Endometrial microvascular endothelial cells (primary cell): ENCODE measurements at regions not wholly inside any gene's neighbourhood (a gene's known extent, or its start where the extent isn't known, plus 50 kb on each side); places are given as distances from the start of the nearest gene placed in this dataset.

Experiments
- in situ Hi-C: cut with HindIII; loops from 2 replicates; pipeline ENCODE4 v1.10.0; 2017; ENCODE audit warnings: low sequenced_read_pairs, low pct_unique_long_range_greater_than_20kb; ENCODE audit errors: inconsistent ontology term

DNA sequence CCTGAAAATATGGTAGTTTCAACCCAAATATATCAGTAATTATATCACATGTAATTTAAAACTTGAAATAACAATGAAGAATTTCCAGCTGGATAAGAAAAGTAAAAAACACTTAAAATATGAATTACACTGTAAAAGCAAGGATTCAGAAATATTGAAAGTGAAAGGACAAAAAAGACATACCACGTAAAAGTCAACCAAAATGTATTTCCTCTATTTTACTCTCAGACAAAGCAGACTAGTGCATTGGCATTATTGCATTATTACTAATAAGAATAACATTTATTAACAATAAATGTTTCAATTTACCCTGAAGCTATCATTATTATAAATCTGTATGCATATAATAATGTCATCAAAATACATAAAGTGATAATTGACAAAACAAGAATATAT lies 445.1 kb upstream of the TRIB2 start:
- in situ Hi-C loops: loop anchor here (25.0 kb wide), 1 partner anchor 116 kb away; no protein-coding TSS in a partner anchor

DNA sequence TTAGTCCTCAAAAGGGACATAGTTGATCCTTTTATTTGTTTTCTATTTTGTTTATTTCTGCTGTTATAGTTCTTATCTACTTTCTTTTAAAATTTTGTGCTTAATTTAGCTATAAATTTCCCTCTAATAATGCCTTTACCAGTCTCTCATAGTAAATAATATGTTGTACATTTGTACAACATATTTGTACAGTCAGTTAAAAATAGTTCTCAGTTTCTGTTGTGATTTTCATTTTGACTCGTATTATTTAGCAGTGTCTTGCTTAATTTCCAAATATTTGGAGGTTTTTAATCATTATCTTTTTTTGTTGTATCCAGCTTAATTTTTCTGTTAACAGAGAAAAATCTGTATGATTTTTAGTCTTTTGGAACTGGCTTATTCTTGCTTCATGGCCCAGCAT lies 443.6 kb upstream of the TRIB2 start:
- in situ Hi-C loops: loop anchor here (25.0 kb wide), 1 partner anchor 114 kb away; no protein-coding TSS in a partner anchor

DNA sequence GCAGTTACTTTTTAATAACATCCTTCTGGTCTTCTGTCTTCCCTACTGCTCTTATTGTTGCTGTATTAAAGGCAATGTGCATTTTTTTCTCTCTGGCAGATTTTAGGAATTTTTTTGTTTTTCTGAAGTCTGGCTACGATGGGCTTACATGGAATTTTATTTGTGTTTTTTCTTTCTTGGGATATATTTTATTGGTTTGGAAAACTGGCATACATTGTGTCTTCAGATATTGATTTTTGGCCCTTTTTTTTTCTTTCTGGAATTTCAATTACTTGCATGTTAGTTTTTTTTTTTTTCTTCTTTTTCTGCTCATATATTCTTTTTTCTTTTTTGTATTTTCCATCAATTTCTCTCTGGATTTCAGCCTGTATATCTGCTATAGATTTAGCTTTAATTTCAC lies 442.1 kb upstream of the TRIB2 start:
- in situ Hi-C loops: loop anchor here (25.0 kb wide), 1 partner anchor 113 kb away; no protein-coding TSS in a partner anchor

DNA sequence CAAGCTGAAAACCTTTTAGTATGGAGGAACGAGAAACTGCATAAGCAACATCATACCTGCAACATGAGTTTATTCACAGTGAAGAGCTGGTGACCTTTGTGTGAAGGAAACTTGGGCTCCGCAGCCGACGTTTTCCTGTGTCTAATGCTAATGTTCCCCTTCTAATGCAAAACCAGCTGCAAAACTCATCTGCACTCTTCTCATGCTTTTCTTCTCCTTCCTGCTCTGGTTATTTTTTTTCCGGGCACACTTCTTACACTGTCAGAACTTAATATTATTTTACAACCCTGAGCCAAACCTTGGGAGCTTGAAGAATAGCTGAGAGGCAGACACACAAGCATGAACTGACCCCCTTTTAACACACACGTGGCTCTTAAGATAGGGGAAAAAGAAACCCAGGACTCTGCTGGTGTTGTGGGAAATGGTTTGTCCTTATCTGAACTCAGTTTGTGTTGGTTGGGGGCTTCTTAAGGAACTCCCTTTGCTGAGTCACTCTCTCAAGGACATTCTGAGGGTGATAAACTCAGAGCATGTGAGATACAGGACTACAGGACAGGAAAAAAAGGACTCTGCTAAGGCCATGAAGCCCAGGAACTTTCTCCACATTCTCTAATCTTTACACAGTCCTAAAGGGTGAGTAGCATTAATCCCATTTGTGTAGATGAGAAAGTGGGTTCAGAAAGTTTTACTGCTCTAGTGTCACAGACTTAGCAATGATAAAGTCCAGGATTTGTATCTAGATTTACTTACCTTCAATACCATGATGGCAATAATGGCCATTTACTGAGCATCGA lies 439.3 kb upstream of the TRIB2 start:
- in situ Hi-C loops: no loop called here

DNA sequence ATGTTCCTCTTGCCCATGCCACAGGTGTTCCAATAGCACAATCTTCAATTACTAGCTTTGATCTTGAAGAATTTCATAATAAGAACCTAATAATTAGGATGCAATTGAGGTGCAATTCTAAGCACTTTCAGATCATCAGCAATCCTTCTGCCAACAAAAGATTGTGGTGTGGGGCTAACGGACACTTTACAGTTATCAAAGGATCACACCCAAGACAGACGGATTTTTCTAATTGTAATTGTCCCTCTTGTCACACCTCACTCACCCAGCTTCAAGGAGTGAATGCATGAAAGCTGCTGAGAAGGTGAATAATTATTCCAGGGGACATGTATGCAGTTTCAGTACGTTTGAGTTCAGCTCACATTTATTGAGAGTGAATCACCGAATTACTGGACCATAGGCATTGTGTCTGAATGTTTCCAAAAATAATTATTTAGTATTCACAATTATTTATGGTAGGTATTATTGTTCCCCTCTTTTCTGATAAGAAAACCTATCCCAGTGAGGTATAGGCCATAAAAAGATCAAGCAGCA lies 438.5 kb upstream of the TRIB2 start:
- in situ Hi-C loops: no loop called here

DNA sequence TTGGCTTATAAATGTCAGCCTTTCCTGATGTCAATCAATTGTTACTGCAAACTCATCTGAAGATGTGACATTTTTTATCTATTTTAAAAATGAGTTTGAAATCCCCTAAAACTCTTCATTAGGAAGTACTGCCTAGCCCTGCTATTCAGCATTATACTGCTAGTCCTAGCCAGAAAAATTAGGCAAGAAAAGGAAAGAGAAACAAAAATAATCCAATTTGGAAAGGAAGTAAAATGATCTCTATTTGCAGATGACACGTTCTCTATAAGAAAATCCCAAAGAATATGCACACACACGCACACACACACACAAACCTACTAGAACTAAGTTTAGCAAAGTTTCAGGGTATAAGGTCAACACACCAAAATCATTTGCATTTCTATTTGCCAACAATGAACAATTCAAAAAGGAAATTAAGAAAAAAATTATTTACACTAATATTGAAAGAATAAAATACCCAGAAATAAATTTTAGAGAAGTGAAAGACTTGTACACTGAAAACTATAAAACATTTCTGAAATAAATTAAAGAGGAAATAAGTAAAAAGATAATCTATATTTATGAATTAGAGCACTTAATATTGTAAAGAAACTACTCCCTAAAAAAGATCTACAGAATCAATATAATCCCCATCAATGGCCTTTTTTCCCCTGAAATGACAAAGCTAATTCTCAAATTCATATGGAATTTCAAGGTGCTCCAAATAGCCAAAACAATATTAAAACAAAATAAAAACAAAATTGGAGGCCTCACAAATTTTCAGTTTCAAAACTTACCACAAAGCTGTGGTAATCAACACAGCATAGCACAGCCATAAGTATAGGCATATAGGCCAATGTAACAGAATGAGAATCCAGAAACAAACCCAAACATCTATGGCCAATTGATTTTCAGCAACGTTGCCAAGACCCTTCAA lies 433.7 kb upstream of the TRIB2 start:
- in situ Hi-C loops: no loop called here

DNA sequence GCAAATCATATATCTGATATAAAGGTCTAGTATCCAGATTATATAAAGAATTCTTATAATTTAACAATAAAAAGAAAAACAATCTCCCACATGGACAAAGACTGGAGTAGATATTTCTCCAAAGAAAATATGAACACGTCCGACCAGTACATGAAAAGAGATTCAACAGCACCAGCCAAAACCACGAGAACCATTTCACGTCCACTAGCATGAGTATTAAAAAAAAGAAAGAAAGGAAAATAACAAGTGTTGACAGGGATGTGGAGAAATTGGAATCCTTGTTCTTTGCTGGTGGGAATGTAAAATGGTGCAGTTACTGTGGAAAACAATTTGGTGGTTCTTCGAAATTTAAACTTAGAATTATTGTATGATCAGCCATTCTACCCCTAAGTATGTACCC lies 432.7 kb upstream of the TRIB2 start:
- in situ Hi-C loops: no loop called here

DNA sequence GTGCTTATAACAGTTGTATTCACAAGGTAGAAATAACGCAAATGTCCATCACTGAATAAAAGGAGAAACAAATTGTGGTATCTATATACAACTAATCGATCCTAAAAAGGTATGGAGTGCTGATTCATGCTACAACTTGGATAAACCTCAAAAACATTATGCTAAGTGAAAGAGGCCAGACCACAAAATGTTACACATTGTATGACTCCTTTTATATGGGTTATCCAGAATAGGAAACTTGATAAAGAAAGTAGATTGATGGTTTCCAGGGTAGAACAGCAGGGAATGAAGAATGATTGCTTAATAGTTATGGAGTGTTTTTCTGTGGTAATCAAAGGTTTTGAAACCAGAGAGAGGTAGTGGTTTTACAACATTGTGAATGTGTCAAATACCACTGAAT lies 432.2 kb upstream of the TRIB2 start:
- in situ Hi-C loops: no loop called here

DNA sequence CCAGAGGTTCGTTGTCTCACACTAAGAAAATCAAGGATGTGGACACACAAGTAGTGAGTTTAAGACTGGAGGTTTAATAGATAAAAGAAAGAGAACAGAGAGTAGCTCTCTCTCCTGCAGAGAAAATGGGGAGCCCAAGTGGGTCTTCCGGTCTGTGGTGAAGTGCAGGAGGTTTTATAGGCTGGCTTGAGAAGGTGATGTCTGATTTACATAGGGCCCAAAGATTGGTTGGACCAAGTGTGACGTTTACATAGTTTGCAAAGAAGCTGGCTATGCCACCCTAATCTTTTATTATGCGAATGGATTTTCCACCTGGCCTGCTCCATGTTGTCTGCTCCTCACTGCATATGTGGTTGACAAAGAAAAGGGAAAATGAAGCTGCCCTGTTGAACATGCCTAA lies 430.4 kb upstream of the TRIB2 start:
- in situ Hi-C loops: no loop called here

DNA sequence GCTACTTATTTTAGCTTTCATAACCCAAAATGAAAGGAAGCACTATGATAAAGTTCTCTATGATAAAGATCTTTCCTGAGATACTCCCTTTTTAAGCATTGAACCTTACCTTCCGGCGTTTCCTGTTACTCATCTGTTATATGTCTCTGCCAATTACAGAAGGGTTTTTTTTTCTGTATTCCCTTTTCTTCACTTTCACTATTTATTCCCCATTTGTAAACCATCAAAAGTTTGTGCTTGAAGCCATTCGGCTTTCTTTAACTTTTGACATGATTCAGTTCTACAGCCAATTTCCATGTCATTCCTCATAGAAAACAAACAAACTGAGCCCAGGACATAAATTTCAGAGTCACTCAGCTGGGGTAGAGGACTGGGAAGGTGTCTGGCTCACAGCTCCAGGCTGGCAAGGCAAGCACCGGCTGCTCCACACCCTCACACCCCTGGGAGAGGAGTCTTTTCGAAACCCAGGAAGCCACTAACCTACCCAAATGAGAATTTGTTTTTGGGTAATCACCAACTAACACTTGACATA lies 429.4 kb upstream of the TRIB2 start:
- in situ Hi-C loops: no loop called here

DNA sequence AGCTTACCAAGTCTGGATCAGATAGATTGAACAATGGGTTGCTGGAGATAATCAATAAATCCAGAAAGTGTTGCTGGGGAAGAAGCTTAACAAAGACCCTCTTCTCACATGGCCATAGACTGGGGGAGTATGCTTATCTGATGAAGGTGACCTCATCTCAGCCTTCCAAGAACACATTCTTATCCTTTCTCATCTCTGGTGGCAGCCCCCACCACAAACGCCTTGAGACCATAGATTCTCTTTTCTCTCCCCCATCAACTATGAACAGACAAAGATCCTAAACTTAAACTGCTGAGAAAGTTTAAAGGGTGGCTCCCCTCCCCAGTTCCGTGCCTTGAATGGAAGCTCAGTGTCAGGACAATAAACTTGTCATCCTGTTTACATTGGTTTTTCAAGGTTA lies 428.7 kb upstream of the TRIB2 start:
- in situ Hi-C loops: no loop called here

DNA sequence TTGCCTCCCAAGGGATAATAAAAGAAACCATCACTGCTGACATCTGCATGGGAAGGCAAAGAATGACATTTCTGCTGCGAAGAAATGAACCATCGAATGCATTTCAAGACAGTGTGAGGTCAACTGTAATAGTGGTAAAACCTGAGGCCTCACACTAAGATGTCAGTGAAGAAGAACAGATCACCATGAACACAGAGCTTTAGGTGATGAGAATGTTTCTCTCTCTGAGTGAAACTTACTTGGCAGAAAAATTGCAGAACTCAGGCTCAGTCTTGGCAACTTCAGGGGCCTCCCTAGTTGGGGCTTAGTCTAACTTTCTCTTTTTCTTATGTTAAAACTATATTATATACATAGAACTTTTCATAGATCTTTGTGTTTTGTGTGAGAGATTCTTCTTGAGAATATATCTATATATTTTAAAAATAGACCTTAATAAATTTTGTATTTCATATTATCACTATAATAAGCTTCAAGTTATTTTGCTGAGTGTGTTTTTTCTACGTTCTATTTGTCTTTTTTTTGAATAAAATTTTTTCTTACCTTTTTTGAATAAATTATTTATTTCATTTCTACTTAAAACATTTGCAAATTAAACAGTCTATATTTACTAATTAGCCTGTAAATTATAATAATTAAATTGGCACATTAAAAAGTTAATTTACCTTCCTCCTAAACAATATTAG lies 427.5 kb upstream of the TRIB2 start:
- in situ Hi-C loops: no loop called here

DNA sequence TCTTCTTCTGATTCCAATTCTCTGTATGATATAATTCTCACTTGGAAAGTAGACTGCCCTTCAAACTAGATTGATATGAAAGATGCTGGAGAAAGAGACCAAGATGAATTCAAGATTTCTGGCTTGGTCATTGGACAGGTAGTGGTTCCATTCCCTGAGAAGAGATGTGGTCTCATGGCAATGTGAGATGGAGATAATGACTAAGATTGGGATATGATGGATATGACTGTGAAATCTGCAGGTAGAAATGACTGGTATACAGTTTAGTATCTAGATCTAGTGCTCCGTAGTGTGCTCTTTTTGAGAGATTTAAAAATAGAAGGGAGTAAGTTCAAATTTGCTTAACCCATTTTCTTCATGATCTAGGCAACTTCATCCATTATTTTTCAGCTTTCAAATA lies 425.4 kb upstream of the TRIB2 start:
- in situ Hi-C loops: no loop called here

DNA sequence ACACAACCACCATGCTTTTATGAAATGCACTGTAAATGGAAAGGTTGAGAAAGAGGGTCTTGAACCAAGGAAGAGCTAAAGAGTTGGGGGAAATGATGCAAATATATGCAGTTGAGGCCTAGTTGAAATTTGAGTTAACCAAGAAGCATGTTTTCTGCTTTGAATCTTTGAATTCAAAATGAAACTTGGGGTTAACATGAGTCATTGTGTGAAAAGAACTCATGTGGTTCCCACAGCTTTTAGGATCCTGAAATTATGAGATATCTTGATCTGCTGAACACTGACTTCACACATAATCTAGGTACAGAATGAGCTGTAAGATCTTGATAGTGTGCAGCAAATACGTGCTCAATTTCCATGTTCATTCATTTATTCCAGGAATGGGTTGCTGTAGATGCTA lies 422.9 kb upstream of the TRIB2 start:
- in situ Hi-C loops: no loop called here

DNA sequence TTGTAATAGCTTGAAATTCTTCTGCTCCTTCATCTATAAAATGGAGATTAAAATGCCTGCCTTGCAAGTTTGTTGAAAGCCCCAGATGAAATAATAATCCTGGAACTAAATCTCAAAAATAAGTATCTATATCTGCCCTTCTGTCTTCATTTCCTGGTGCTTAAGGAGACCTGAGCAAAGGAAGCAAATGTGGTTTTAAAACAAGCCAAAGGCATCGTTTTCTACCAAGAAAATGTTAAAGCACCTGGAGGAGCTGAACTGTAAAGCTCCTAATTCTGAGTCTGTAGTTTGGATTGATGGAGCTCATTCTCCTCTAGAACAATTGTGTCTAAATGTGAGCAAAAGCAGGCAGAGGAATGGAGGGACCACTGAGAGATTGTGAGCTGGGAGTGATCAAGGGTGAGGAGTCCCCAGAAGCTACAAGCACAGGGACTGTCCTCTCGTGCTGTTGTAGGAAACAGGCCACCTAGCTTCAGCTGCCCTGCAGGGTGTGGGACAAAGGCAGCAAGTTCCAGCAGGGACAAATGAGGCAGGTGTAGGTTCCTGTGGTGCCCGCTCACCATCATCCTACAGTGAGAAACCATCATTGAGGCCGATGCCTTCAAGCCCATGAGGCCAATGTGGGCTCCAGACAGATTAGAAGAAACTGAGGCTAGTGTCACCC lies 420.7 kb upstream of the TRIB2 start:
- in situ Hi-C loops: no loop called here

DNA sequence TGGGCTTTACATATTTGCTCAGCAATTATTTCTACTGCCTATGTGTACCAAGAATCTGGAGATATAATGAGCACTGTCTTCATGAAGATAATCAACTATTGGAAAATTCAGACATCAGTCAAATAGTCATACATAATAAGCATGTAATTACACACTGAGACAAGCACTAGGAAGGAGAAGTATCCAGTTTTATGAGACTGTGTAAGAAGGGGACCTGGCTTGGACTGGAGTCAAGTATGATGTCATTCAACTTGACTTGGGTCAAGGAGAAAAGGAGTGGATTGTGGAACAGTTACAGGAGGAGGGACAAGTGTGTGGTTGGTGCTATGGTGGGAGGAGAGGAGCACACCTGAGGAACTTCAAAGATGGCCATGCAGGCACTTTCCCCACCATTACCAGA lies 419.8 kb upstream of the TRIB2 start:
- in situ Hi-C loops: no loop called here

DNA sequence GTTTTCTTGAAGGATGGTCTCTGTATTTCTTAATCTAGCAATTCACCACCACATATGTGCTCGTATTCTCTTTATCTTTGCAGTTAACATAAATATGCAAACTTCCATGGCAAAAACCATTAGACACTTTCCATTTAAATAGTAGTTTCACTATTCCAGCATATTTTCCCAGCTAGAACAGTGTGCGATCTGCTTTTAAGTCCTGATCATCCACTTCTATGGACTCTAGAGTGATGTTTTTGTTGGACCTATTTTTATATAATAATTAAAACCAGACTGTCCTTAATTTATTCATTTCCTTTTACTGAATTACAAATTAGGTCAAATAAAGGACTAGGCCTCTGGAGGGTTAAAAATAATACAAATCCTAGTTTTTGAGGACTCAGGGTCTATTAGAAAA lies 418.4 kb upstream of the TRIB2 start:
- in situ Hi-C loops: no loop called here

DNA sequence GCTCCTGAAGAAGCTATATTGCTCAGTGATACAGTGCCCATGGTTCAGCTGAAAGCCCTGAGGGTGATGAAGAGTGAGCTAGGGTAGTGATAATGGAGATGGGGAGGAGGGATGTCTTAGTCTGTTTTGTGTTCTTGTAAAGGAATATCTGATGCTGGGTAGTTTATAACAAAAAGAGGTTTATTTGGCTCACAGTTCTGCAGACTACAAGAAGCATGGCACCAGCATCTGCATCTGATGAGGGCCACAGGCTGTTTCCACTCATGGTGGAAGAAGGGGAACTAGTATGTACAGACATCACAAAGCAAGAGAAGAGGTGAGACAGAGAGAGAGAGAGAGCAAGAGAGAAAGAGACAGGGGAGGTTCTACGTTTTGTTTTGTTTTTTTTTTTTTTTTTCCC lies 417.3 kb upstream of the TRIB2 start:
- in situ Hi-C loops: no loop called here
